ENCODE measurements at regions not wholly inside any gene's neighbourhood (a gene's known extent, or its start where the extent isn't known, plus 50 kb on each side); places are given as distances from the start of the nearest gene placed in this dataset.

DNA sequence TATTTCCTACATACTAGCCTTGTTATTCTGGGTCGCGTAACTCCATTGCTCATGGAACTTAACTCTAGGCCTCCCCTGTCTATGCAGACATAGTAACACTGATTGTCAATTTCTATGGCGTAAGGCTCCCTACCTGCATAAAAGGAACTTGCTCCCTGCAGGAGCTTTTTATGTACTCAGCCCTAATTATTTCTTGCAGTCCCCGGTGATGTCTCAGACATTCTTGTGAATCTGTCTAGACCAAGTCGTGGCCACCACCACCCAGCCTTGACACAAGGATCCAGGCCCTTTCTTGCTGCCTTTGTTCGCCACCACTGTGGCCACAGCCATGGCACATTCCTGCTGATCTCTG is 189.5 kb upstream of the CTAGE1 start:
- TF ChIP-seq, protein P1, sequence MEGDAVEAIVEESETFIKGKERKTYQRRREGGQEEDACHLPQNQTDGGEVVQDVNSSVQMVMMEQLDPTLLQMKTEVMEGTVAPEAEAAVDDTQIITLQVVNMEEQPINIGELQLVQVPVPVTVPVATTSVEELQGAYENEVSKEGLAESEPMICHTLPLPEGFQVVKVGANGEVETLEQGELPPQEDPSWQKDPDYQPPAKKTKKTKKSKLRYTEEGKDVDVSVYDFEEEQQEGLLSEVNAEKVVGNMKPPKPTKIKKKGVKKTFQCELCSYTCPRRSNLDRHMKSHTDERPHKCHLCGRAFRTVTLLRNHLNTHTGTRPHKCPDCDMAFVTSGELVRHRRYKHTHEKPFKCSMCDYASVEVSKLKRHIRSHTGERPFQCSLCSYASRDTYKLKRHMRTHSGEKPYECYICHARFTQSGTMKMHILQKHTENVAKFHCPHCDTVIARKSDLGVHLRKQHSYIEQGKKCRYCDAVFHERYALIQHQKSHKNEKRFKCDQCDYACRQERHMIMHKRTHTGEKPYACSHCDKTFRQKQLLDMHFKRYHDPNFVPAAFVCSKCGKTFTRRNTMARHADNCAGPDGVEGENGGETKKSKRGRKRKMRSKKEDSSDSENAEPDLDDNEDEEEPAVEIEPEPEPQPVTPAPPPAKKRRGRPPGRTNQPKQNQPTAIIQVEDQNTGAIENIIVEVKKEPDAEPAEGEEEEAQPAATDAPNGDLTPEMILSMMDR (conservative IDR thresholded peaks at IDR 0.05), result no peak
- no peak overlapping the region for H3K27ac ChIP-seq

DNA sequence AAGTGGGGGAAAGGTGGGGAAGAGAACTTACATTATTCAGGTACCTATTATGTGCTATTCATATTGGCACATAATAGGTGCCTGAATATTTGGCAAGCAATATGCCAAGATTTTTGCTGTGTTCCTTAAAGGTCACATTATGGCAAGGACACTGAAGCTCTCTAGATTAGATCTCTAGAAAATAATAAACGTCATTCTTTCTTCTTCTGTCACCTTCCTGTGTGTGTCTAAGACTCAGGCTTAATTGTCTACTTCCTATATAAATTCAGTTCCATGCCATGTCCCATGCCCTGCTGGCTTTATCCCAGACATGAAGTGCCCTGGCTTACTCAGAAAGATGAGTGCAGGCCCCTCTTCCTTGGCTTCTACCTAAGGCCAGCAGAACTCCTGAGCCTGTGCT is 191.1 kb upstream of the CTAGE1 start:
- TF ChIP-seq, protein P1 (conservative IDR thresholded peaks at IDR 0.05), result no peak
- H3K27ac ChIP-seq, result peak overlapping the region; percentile 48

DNA sequence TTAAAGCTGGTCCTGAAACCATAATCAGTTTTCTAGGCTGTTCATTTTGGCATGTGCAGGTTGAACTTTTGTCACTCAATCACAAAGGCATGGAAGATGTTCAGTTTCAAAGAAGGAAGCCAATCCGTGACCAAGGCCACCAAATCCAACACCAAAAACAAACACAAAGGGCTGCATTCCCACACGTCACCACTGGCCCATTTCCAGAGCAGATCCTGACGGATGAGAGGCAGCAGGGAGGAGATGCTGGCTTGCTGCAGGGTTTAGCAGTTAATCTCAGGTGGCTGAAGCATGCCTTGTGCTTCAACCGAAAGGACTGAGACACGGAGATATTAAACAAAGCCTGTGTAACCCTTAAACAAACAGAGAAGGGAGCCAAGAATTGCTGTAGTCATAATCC is 191.9 kb upstream of the CTAGE1 start:
- TF ChIP-seq, protein P1 (conservative IDR thresholded peaks at IDR 0.05), result no peak
- H3K27ac ChIP-seq, result peak overlapping the region; percentile 48

DNA sequence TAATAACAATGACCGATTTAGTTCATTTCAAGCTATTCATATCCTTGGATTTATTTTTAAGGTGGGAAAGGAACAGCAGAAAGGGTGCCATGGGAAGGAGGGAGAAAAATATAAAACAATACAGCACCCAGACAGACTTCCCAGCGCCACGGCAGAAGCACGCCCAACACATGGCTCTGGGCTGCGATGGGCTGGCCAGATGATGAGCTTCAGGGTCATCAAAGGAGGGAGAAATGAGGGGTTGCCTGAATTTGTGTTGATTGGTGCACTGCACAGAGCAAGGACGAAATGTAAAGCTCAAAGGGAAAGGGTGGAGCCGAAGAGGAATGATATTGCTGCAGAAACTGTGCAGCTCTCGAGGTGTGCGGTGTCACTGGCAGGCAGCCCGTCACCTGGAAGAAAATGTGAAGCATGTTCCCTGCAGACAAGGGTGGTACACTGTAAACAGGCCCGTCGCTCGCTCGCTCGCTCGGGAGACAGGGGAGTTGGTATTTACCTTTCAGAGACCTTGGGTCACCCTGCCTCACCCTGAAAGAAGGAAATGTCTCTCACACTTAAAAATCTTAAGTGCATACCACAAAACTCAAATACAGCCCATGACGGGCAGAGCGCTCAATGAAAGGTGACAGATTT is 195.5 kb upstream of the CTAGE1 start:
- no peak overlapping the region for H3K27ac ChIP-seq
- TF ChIP-seq, protein P1 (conservative IDR thresholded peaks at IDR 0.05), result no peak

DNA sequence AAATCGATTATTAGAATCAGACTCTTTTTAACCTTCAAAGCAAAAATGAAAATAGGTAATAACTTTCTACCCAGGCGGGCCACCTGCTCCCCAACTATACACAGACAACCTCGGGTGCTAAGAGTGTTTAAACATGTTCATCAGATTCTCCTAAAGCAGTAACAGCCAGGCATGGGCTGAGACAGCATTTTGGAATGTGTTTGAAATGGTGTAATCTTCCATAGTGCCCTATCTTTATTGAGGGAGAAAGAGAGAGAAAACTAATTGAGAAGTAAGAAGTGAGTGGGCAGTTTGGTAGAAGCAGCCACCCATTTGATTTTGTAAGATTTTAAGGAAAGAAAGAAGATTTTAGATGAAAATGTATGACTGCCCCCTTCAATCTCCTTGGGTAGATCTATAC is 196.1 kb upstream of the CTAGE1 start:
- H3K27ac ChIP-seq, result no peak overlapping the region
- TF ChIP-seq, protein P1 (conservative IDR thresholded peaks at IDR 0.05), result no peak

DNA sequence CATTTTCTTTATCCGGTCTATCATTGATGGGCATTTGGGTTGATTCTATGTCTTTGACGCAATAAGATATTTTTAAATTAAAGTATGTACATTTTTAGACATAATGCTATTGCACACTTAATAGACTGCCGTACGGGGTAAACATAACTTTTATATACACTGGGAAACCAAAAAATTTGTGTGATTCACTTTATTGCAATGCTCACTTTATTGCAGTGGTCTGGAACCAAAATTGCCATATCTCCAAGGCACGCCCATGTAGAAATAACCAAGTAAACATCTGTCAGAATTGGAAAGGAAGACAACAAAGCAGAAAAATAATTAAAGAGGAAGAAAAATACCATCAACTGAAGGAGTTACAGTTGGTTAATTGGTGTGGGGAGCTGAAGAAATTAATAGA is 205.8 kb upstream of the CTAGE1 start:
- TF ChIP-seq, protein P1 (conservative IDR thresholded peaks at IDR 0.05), result no peak
- peak overlapping the region; percentile 55 for H3K27ac ChIP-seq

DNA sequence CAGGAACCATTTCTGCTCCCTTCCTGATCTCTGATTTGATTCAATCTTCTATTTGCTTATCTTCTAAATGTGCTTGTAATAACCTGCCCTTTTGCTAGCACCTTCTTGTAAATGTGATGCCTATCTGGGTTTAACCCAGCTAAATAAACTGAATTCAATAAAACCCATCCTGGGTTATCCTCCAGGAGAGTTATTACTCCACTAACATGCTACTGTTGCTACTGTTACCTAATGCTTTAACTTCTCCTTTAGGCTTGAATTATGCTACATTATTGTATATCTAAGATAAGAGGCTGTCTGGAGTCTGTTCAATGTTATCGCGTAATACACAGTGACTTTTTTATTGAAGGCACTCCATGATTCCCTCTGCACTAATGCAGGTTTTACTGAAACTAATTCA is 206.5 kb upstream of the CTAGE1 start:
- TF ChIP-seq, protein P1 (conservative IDR thresholded peaks at IDR 0.05), result no peak
- H3K27ac ChIP-seq, result peak overlapping the region; percentile 55

Measured in VCaP (cell line).